K562 (cell line): ENCODE measurements at regions not wholly inside any gene's neighbourhood (a gene's known extent, or its start where the extent isn't known, plus 50 kb on each side); places are given as distances from the start of the nearest gene placed in this dataset.

Experiments used
- ATAC-seq: fragments of 200-7000 bp; cut with Tn5 transposase; 3 replicates; pipeline ENCODE4 v1.9.1; 2020; ENCODE audit warnings: moderate library complexity
- BruUV-seq: library from RNA; stranded (reverse); fragments of 400-500 nt; replicated peaks from 2 replicates; lab custom pipeline; 2021; lab: Mats Ljungman, UMichigan
- CTCF ChIA-PET: fragments of 300-600 bp; formaldehyde crosslinking; extraction: SDS; loops from one replicate; lab custom pipeline; 2021; ENCODE audit warnings: low intra/inter-chr PET ratio; lab: Yijun Ruan, JAX
- POLR2A ChIA-PET: fragments of 300-600, 350-650 bp; sonication (Branson Sonifier 250); formaldehyde crosslinking; extraction: SDS; loops from one replicate; lab custom pipeline; 2021; ENCODE audit warnings: antibody characterized with exemption, inconsistent platforms; lab: Yijun Ruan, JAX
- DNase-seq, 4 experiments: peaks; one replicate each; pipeline versions ENCODE4 v3.0.0 to v3.0.0-alpha.2; 2011 to 2018; ENCODE audit warnings: low spot score in 3 of 4, mixed read lengths in 3 of 4; ENCODE audit errors: extremely low read depth in 1 of 4
- FAIRE-seq: peaks from 2 replicates; lab custom pipeline; 2011; peaks lifted over from hg19 to GRCh38; lab: Jason Lieb, UNC
- H2AFZ ChIP-seq: 2 replicates; pipeline ENCODE4 v1.6.0; 2011; ENCODE audit warnings: low read depth, low read length, control low read depth, inconsistent platforms
- H3K27ac ChIP-seq: fragments of 200-600 bp; 3 replicates; pipeline ENCODE4 v1.8.0; 2011; ENCODE audit warnings: low read depth, mild to moderate bottlenecking, control low read depth, inconsistent platforms, low read length, moderate library complexity, mixed read lengths; ENCODE audit errors: extremely low read depth
- H3K27me3 ChIP-seq, 2 experiments: fragments of 300-600 bp in 1 of 2; 2 replicates in 1 of 2; 3 replicates in 1 of 2; pipeline versions ENCODE4 v1.6.0 to v1.8.0; 2011; ENCODE audit warnings: inconsistent platforms in 2 of 2, low read length in 2 of 2, mild to moderate bottlenecking in 1 of 2, mixed read lengths in 1 of 2, moderate library complexity in 1 of 2; ENCODE audit not compliant: control insufficient read depth in 2 of 2, insufficient read depth in 2 of 2
- H3K36me3 ChIP-seq: fragments of 300-600 bp; 3 replicates; pipeline ENCODE4 v1.8.0; 2011; ENCODE audit warnings: mild to moderate bottlenecking, low read length, inconsistent platforms; ENCODE audit not compliant: control insufficient read depth, insufficient read depth
- H3K4me1 ChIP-seq, 2 experiments: fragments of 200-600 bp in 1 of 2; replicated peaks in 1 of 2; 2 replicates in 1 of 2; 3 replicates in 1 of 2; pipeline versions ENCODE4 v1.5.1 to v1.8.0; 2011; ENCODE audit warnings: inconsistent platforms in 2 of 2, low read length in 2 of 2, mild to moderate bottlenecking in 1 of 2, mixed read lengths in 1 of 2, moderate library complexity in 1 of 2; ENCODE audit not compliant: control insufficient read depth in 2 of 2, insufficient read depth in 2 of 2
- H3K4me2 ChIP-seq: 2 replicates; pipeline ENCODE4 v1.6.1; 2011; ENCODE audit warnings: low read length, control low read depth, inconsistent platforms, mixed read lengths; ENCODE audit not compliant: insufficient read depth
- H3K4me3 ChIP-seq: fragments of 200-600 bp; sonication (generic), shearing (Covaris generic); 2 replicates; pipeline ENCODE4 v1.5.1; 2016; ENCODE audit warnings: control low read depth, inconsistent platforms
- H3K79me2 ChIP-seq: fragments of 200-600 bp; 3 replicates; pipeline ENCODE4 v1.8.0; 2011; ENCODE audit warnings: low read length, inconsistent platforms; ENCODE audit not compliant: control insufficient read depth, insufficient read depth
- H3K9ac ChIP-seq, 2 experiments: 2 replicates each; pipeline versions ENCODE4 v1.6.0 to v1.6.1; 2011; ENCODE audit warnings: low read depth in 2 of 2, low read length in 2 of 2, control low read depth in 1 of 2, inconsistent platforms in 1 of 2, mild to moderate bottlenecking in 1 of 2, mixed read lengths in 1 of 2; ENCODE audit not compliant: insufficient read depth in 1 of 2
- H3K9me1 ChIP-seq: one replicate; pipeline ENCODE4 v1.6.0; 2011; ENCODE audit warnings: inconsistent platforms, mild to moderate bottlenecking, low read length, moderate library complexity; ENCODE audit not compliant: control insufficient read depth, insufficient read depth
- H3K9me3 ChIP-seq: replicated peaks from 2 replicates; pipeline ENCODE4 v1.5.1; 2011; ENCODE audit warnings: low read depth, low read length, inconsistent platforms; ENCODE audit not compliant: control insufficient read depth, insufficient read depth
- H4K20me1 ChIP-seq: replicated peaks from 2 replicates; pipeline ENCODE4 v1.6.1; 2011; ENCODE audit warnings: low read length, inconsistent platforms, mixed read lengths; ENCODE audit not compliant: control insufficient read depth, insufficient read depth
- CCNT2 ChIP-seq: IDR thresholded peaks from 2 replicates; pipeline ENCODE4 v1.6.1; 2011; ENCODE audit warnings: borderline replicate concordance, low read depth, mild to moderate bottlenecking, moderate library complexity, mixed read lengths, low read length; ENCODE audit not compliant: insufficient read length; ENCODE audit errors: extremely low read depth
- GTF3C2 ChIP-seq: IDR thresholded peaks from 3 replicates; pipeline ENCODE4 v1.6.1; 2011; ENCODE audit warnings: borderline replicate concordance, mild to moderate bottlenecking, moderate library complexity; ENCODE audit not compliant: insufficient read length; ENCODE audit errors: extremely low read depth
- KLF10 ChIP-seq: fragments of 250-450 bp; sonication (Bioruptor Pico); IDR thresholded peaks from 2 replicates; pipeline ENCODE4 v1.6.1; 2021; ENCODE audit warnings: matching md5 sums
- MCM3 ChIP-seq: fragments of 450-650 bp; IDR thresholded peaks from 2 replicates; pipeline ENCODE4 v1.6.1; 2016
- MECOM ChIP-seq: fragments of 250-450 bp; sonication (Bioruptor Pico); IDR thresholded peaks from 2 replicates; pipeline ENCODE4 v1.8.0; 2022; ENCODE audit warnings: inconsistent platforms
- MTA2 ChIP-seq: fragments of 450-650 bp; IDR thresholded peaks from 2 replicates; pipeline ENCODE4 v1.6.1; 2016; ENCODE audit warnings: low read depth
- NR2C1 ChIP-seq, 2 experiments: fragments of 450-650 bp; IDR thresholded peaks; 2 replicates each; pipeline ENCODE4 v1.6.1; 2017; ENCODE audit warnings: mild to moderate bottlenecking in 2 of 2, antibody characterized with exemption in 1 of 2, inconsistent platforms in 1 of 2, missing compliant biosample characterization in 1 of 2, missing genetic modification characterization in 1 of 2
- PURB ChIP-seq: sonication (generic); formaldehyde crosslinking; IDR thresholded peaks from 2 replicates; pipeline ENCODE4 v1.9.0; 2021; ENCODE audit warnings: low read depth, mild to moderate bottlenecking, missing genetic modification reagents
- RBBP5 ChIP-seq: fragments of 200-600 bp; sonication (generic); IDR thresholded peaks from 2 replicates; pipeline ENCODE4 v1.6.1; 2012; ENCODE audit warnings: borderline replicate concordance, mild to moderate bottlenecking, low read length, control low read depth, inconsistent platforms; ENCODE audit not compliant: insufficient read depth, poor library complexity, severe bottlenecking
- RBM39 ChIP-seq: fragments of 200-400 bp; formaldehyde crosslinking; optimal IDR thresholded peaks from 2 replicates; pipeline ENCODE3; 2018; ENCODE audit warnings: low read depth, low read length
- TCF7 ChIP-seq: sonication (generic); IDR thresholded peaks from 2 replicates; pipeline ENCODE4 v1.6.1; 2016; ENCODE audit warnings: antibody characterized with exemption, borderline replicate concordance
- TEAD1 ChIP-seq, 2 experiments: fragments of 450-650 bp in 1 of 2; sonication (generic) in 1 of 2; formaldehyde crosslinking; IDR thresholded peaks; 2 replicates each; pipeline versions ENCODE4 v1.4.0 to v1.8.0; 2020 to 2022; ENCODE audit warnings: mild to moderate bottlenecking in 2 of 2, missing genetic modification reagents in 1 of 2
- ZNF253 ChIP-seq: fragments of 250-450 bp; sonication (Bioruptor Pico); conservative IDR thresholded peaks from 2 replicates; pipeline ENCODE4 v1.6.1; 2021; ENCODE audit warnings: mild to moderate bottlenecking
- ZNF263 ChIP-seq: sonication (generic); formaldehyde crosslinking; IDR thresholded peaks from 2 replicates; pipeline ENCODE4 v1.8.0; 2022; ENCODE audit warnings: mild to moderate bottlenecking, missing genetic modification reagents, borderline replicate concordance
- WGBS: fragments of 100-300 bp; shearing (Covaris generic); methylation state at CpG from one replicate; pipeline ENCODE4 v1.1.6; 2016; ENCODE audit warnings: low coverage, mixed read lengths; ENCODE audit not compliant: insufficient coverage; ENCODE audit errors: missing lambda C conversion rate; 5-methylcytosine and 5-hydroxymethylcytosine counted together
- in situ Hi-C: fragments of 300-500 bp; cut with MboI; formaldehyde crosslinking; loops from 4 replicates; pipeline ENCODE4 v1.15.0; 2018; ENCODE audit warnings: inconsistent platforms, mixed read lengths
- intact Hi-C: fragments of 100-400 bp; cut with micrococcal nuclease; formaldehyde crosslinking; loops from 2 replicates; pipeline ENCODE4 v1.14.2; 2022

DNA sequence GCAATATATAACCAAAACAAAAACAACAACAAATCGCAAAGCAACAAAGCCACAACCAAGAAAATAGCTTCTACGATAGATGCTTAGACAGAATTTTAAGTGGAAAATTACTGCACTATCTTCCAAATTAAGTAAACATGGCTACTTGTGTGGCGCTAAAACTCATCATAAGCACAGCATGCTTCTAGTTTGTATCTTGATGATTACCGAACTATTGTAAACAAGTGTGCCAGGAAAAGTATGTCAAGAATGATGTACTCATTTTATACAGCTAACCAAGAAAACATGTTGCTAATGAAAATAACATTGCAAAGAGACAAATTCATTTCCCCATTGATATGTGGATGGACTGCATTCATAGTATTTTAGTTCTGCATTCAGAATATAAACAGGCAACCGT is 271.9 kb upstream of the GPC6 start:
- TF ChIP-seq NR2C1 (IDR thresholded peaks at IDR 0.05), result no peak
- TF ChIP-seq NR2C1 (tag; IDR thresholded peaks at IDR 0.05), result no peak
- TF ChIP-seq RBM39, result no peak
- TF ChIP-seq GTF3C2, result no peak
- TF ChIP-seq MCM3, result no peak
- TF ChIP-seq KLF10 (CRISPR knock-in tag), result no peak
- no peak for TF ChIP-seq TCF7
- TF ChIP-seq CCNT2, result no peak
- TF ChIP-seq TEAD1 (CRISPR knock-in tag; IDR thresholded peaks at IDR 0.05), result no peak
- TF ChIP-seq ZNF253, result no peak
- TF ChIP-seq RBBP5, result no peak
- no peak for TF ChIP-seq ZNF263 (CRISPR knock-in tag)
- no peak for TF ChIP-seq MECOM
- no peak for TF ChIP-seq MTA2
- no peak for TF ChIP-seq PURB
- TF ChIP-seq, all 486 proteins: peak for 0
- Histone ChIP-seq H3K4me2 (no peak overlapping the region), H3K4me3 (no peak overlapping the region), H3K9me3 (no peaks in the 10 kb centered on the region), H3K4me1 (no peaks in the 10 kb centered on the region), H3K36me3 (no peaks in the 10 kb centered on the region), H4K20me1 (no peaks in the 10 kb centered on the region), H3K27me3 (no peaks in the 10 kb centered on the region), H2AFZ (no peak overlapping the region), H3K27ac (no peak overlapping the region), H3K9ac (no peak overlapping the region), H3K9me1 (no peaks in the 10 kb centered on the region), H3K79me2 (no peaks in the 10 kb centered on the region)
- ChIA-PET CTCF (no interaction called here), POLR2A (no interaction called here)
- FAIRE-seq, result no peak
- intact Hi-C loops, result no loop called here
- DNase-seq, result no peak
- ATAC-seq, result no peak
- no TSS peak for BruUV-seq
- 2% methylated on average over 5 of the region's 5 CpGs for WGBS
- in situ Hi-C loops, result no loop called here
